Spinal cord (tissue), 9 donors: ENCODE measurements at regions not wholly inside any gene's neighbourhood (a gene's known extent, or its start where the extent isn't known, plus 50 kb on each side); places are given as distances from the start of the nearest gene placed in this dataset.
"Not testable (repeated sequence)": the region's sequence is repeated elsewhere in the genome, so short reads cannot be mapped to it uniquely, and the experiment has no call there.

ENCODE experiments used
- DNase-seq, 6 donors: peaks; one replicate each; pipeline versions ENCODE4 v3.0.0 to v3.0.0-alpha.2; 2013 to 2015; ENCODE audit warnings: low spot score in 6 of 6, low read depth in 4 of 6
- H3K27ac ChIP-seq: one replicate; pipeline ENCODE4 v1.5.1; 2013; ENCODE audit warnings: low read depth, low read length, control low read depth
- H3K27me3 ChIP-seq: one replicate; pipeline ENCODE4 v1.6.1; 2013; ENCODE audit warnings: low read length; ENCODE audit not compliant: control insufficient read depth, insufficient read depth
- H3K36me3 ChIP-seq: one replicate; pipeline ENCODE4 v1.6.1; 2013; ENCODE audit warnings: low read length; ENCODE audit not compliant: control insufficient read depth, insufficient read depth
- H3K4me1 ChIP-seq: one replicate; pipeline ENCODE4 v1.6.1; 2013; ENCODE audit warnings: low read length; ENCODE audit not compliant: control insufficient read depth, insufficient read depth
- H3K4me3 ChIP-seq: one replicate; pipeline ENCODE4 v1.5.1; 2013; ENCODE audit warnings: low read depth, low read length, control low read depth
- H3K9me3 ChIP-seq: one replicate; pipeline ENCODE4 v1.6.1; 2013; ENCODE audit warnings: low read length; ENCODE audit not compliant: control insufficient read depth, insufficient read depth
- WGBS: methylation state at CpG from one replicate; pipeline ENCODE4 v1.1.5; 2013; ENCODE audit warnings: missing lambda C conversion rate; ENCODE audit not compliant: insufficient coverage; 5-methylcytosine and 5-hydroxymethylcytosine counted together
- donor health status: healthy.

- H3K36me3 ChIP-seq, H3K9me3 ChIP-seq, H3K27ac ChIP-seq, DNase-seq, H3K27me3 ChIP-seq, H3K4me3 ChIP-seq, H3K4me1 ChIP-seq: not testable (repeated sequence)
These were observed 166.1 kb upstream of the CNTNAP5 start for GRCh38 chr2:123859031-123859430.

GRCh38 chr2:123864416-123864815 lies 160.7 kb upstream of the CNTNAP5 start:
- peak in 1 of 6 donors; percentile 6 for DNase-seq
- Histone ChIP-seq H3K9me3 (peaks cover 5% of the 10 kb centered on the region), H3K27me3 (no peaks in the 10 kb centered on the region), H3K27ac (no peak overlapping the region), H3K4me3 (no peak overlapping the region), H3K4me1 (no peaks in the 10 kb centered on the region), H3K36me3 (no peaks in the 10 kb centered on the region)
- WGBS: 40% methylated on average over 1 of the region's 1 CpG

GRCh38 chr2:123870206-123870880 lies 154.7 kb upstream of the CNTNAP5 start:
- no peaks in the 10 kb centered on the region for H3K27me3 ChIP-seq
- no peak overlapping the region for H3K4me3 ChIP-seq
- H3K27ac ChIP-seq: no peak overlapping the region
- WGBS: 65% methylated on average over 3 of the region's 6 CpGs
- H3K9me3 ChIP-seq: peaks cover 5% of the 10 kb centered on the region
- no peaks in the 10 kb centered on the region for H3K36me3 ChIP-seq
- no peaks in the 10 kb centered on the region for H3K4me1 ChIP-seq
- DNase-seq: peak in 2 of 6 donors; percentile 11 to 51

- H3K27ac ChIP-seq: no peak overlapping the region
- 87% methylated on average over 4 of the region's 4 CpGs for WGBS
- no peak overlapping the region for H3K4me3 ChIP-seq
- H3K4me1 ChIP-seq: no peaks in the 10 kb centered on the region
- H3K27me3 ChIP-seq: no peaks in the 10 kb centered on the region
- H3K36me3 ChIP-seq: no peaks in the 10 kb centered on the region
- no peak for DNase-seq
- peaks cover 5% of the 10 kb centered on the region for H3K9me3 ChIP-seq
These were observed 154.2 kb upstream of the CNTNAP5 start for GRCh38 chr2:123870881-123871276.

GRCh38 chr2:123890148-123890547 lies 134.9 kb upstream of the CNTNAP5 start:
- 94% methylated on average over 3 of the region's 3 CpGs for WGBS
- H3K9me3 ChIP-seq: peaks cover 2% of the 10 kb centered on the region

GRCh38 chr2:123894167-123894566 lies 130.9 kb upstream of the CNTNAP5 start:
- DNase-seq: no peak
- Histone ChIP-seq H3K4me3 (no peak overlapping the region), H3K27ac (no peak overlapping the region), H3K27me3 (no peaks in the 10 kb centered on the region), H3K4me1 (no peaks in the 10 kb centered on the region), H3K36me3 (no peaks in the 10 kb centered on the region), H3K9me3 (peaks cover 2% of the 10 kb centered on the region)
- no CpG with 5 or more reads among the region's 1 CpG for WGBS

More at GRCh38 chr2:123890148-123890547, 134.9 kb upstream of the CNTNAP5 start:
- DNase-seq: no peak
- Histone ChIP-seq H3K4me3 (no peak overlapping the region), H3K4me1 (no peaks in the 10 kb centered on the region), H3K27ac (no peak overlapping the region), H3K36me3 (no peaks in the 10 kb centered on the region), H3K27me3 (no peaks in the 10 kb centered on the region)

- Histone ChIP-seq H3K4me1 (no peaks in the 10 kb centered on the region), H3K4me3 (no peak overlapping the region), H3K27me3 (no peaks in the 10 kb centered on the region), H3K27ac (no peak overlapping the region), H3K9me3 (peaks cover 4% of the 10 kb centered on the region), H3K36me3 (no peaks in the 10 kb centered on the region)
- 67% methylated on average over 1 of the region's 2 CpGs for WGBS
- DNase-seq: peak in 1 of 6 donors; percentile 17
These were observed 129.4 kb upstream of the CNTNAP5 start for GRCh38 chr2:123895651-123896050.

- H3K36me3 ChIP-seq: no peaks in the 10 kb centered on the region
- H3K9me3 ChIP-seq: peaks cover 5% of the 10 kb centered on the region
- no peak for DNase-seq
- H3K4me1 ChIP-seq: no peaks in the 10 kb centered on the region
- no CpG with 5 or more reads among the region's 3 CpGs for WGBS
- no peak overlapping the region for H3K27ac ChIP-seq
- H3K27me3 ChIP-seq: no peaks in the 10 kb centered on the region
- H3K4me3 ChIP-seq: no peak overlapping the region
These were observed 123.8 kb upstream of the CNTNAP5 start for GRCh38 chr2:123901256-123901655.

GRCh38 chr2:123906361-123906760 lies 118.7 kb upstream of the CNTNAP5 start:
- WGBS: 72% methylated on average over 2 of the region's 2 CpGs
- H3K27ac ChIP-seq: no peak overlapping the region
- H3K4me1 ChIP-seq: no peaks in the 10 kb centered on the region
- peaks cover 2% of the 10 kb centered on the region for H3K9me3 ChIP-seq
- H3K4me3 ChIP-seq: no peak overlapping the region
- DNase-seq: no peak
- no peaks in the 10 kb centered on the region for H3K36me3 ChIP-seq
- no peaks in the 10 kb centered on the region for H3K27me3 ChIP-seq

GRCh38 chr2:123908522-123908921 lies 116.6 kb upstream of the CNTNAP5 start:
- Histone ChIP-seq H3K27ac (no peak overlapping the region), H3K36me3 (no peaks in the 10 kb centered on the region), H3K4me3 (no peak overlapping the region), H3K9me3 (no peaks in the 10 kb centered on the region), H3K4me1 (no peaks in the 10 kb centered on the region), H3K27me3 (no peaks in the 10 kb centered on the region)
- no peak for DNase-seq
- WGBS: no CpG with 5 or more reads among the region's 2 CpGs
